ENCODE measurements at regions not wholly inside any gene's neighbourhood (a gene's known extent, or its start where the extent isn't known, plus 50 kb on each side); places are given as distances from the start of the nearest gene placed in this dataset.
A peak's percentile ranks its signal among the peaks of the same experiment; 100 is the strongest.

- no peak for TF ChIP-seq CTCF (IDR thresholded peaks at IDR 0.05; ENCODE audit: low read depth, low read length)
- no peak overlapping the region for H3K4me3 ChIP-seq (ENCODE audit: low read depth, low read length)
Measured at GRCh38 chr6:132227904-132228303, 173.4 kb downstream of the MOXD1 start.

- H3K4me3 ChIP-seq (ENCODE audit: low read depth, low read length) = no peak overlapping the region
- no peak for TF ChIP-seq CTCF (IDR thresholded peaks at IDR 0.05; ENCODE audit: low read depth, low read length)
Measured at GRCh38 chr6:132224943-132225342, 176.3 kb downstream of the MOXD1 start.

- TF ChIP-seq CTCF (IDR thresholded peaks at IDR 0.05; ENCODE audit: low read depth, low read length) = no peak
- no peak overlapping the region for H3K4me3 ChIP-seq (ENCODE audit: low read depth, low read length)
Measured at GRCh38 chr6:132220800-132221199, 180.5 kb downstream of the MOXD1 start.

- H3K4me3 ChIP-seq (ENCODE audit: low read depth, low read length) = no peak overlapping the region
- no peak for TF ChIP-seq CTCF (IDR thresholded peaks at IDR 0.05; ENCODE audit: low read depth, low read length)
Measured at GRCh38 chr6:132219901-132220300, 181.4 kb downstream of the MOXD1 start.

DNA sequence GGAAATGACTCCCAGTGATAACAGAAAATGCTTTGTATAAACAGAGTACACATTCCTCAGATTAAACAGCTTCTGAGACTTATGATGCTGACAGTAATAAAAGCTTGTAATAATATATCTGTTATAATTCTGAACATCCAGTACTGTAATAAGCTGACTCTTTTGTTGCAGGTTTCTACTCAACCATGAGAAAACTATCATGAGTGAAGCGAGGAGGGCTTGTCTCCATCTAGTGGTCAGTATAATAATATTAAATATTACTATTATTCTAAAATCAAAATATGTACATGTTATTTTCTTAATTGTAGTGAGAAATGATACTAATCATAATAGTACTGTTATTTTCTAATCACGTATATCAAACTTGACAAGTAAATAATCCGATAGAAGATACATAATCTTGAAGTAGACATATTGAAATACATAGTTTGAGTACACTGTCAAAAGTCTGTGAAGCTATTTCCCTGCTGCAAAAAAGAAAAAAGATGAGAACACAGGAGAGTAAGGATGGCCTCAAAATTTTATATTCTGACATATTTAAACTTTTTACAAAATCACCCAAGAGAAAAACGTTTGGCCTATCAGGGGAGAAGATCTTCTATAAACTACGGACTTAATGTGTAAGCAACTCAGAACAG is 183.1 kb downstream of the MOXD1 start:
- no peak overlapping the region for H3K4me3 ChIP-seq (ENCODE audit: low read depth, low read length)
- TF ChIP-seq CTCF (IDR thresholded peaks at IDR 0.05; ENCODE audit: low read depth, low read length) = peak; percentile 41; the same call in 1 of the 2 replicates

GRCh38 chr6:132215805-132216204 is 185.5 kb downstream of the MOXD1 start:
- no peak for TF ChIP-seq CTCF (IDR thresholded peaks at IDR 0.05; ENCODE audit: low read depth, low read length)
- no peak overlapping the region for H3K4me3 ChIP-seq (ENCODE audit: low read depth, low read length)

DNA sequence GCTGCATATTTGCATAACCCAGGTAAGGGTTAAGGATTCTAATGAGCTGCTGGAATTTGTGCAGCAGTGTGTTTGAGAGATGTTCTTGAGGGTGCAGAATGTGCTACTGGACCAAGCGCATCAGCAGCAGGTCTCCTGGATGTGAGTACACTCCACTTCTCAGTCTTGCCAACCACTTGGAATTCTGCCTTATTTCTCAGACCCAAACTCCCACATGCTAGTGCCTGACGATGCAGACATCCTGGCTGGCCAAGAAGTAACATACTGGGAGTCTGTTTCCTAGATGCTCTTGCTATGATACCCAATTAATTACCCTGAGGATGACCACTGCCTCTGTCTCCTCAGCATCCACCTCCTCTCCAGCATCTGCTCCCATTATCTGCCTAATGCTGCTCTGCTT is 186.6 kb downstream of the MOXD1 start:
- no peak for TF ChIP-seq CTCF (IDR thresholded peaks at IDR 0.05; ENCODE audit: low read depth, low read length)
- no peak overlapping the region for H3K4me3 ChIP-seq (ENCODE audit: low read depth, low read length)

Measured in WI38 (cell line).